ENCODE measurements at regions not wholly inside any gene's neighbourhood (a gene's known extent, or its start where the extent isn't known, plus 50 kb on each side); places are given as distances from the start of the nearest gene placed in this dataset.

DNA sequence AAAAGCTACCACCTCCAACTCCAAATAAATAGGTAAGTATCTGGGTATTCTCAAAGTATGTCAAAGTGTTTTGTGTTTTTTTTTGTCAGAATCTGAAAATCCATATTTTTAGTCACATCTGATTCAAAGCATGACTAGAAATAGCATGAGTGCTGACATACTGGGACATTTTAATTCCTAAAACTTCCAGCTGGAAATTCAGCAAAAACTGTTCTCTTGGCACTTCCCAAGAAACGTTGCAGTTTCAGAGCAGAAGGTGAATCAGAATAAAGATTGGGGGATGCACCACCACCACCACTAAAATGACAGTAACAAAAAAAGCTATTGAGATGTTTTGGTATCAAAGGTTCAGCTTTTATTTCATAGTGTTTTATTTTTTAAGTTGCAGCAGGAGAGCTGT, 724.6 kb upstream of the CELF2 start:
- Histone ChIP-seq H2AFZ (ENCODE audit: control insufficient read depth, low read depth, low read length) (no peak overlapping the region), H3K9me3 (replicated peaks; ENCODE audit: control insufficient read depth, insufficient read depth, low read length) (no peaks in the 10 kb centered on the region), H3K9ac (ENCODE audit: control insufficient read depth, insufficient read depth, low read length) (no peak overlapping the region), H3K4me3 (no peak overlapping the region), H3K36me3 (ENCODE audit: control insufficient read depth in 2 of 2, insufficient read depth in 2 of 2, low read length in 1 of 2) (no peaks in the 10 kb centered on the region), H3K4me2 (ENCODE audit: control insufficient read depth, insufficient read depth) (no peak overlapping the region), H4K20me1 (ENCODE audit: control insufficient read depth, insufficient read depth) (no peaks in the 10 kb centered on the region), H3K27ac (ENCODE audit: control insufficient read depth, insufficient read depth) (no peak overlapping the region), H3K79me2 (ENCODE audit: control insufficient read depth, insufficient read depth, low read length) (no peaks in the 10 kb centered on the region), H3K27me3 (replicated peaks in 1 of 2; ENCODE audit: control insufficient read depth in 2 of 2, insufficient read depth in 2 of 2, low read length in 1 of 2) (no peaks in the 10 kb centered on the region), H3K4me1 (ENCODE audit: control insufficient read depth, insufficient read depth, low read length) (no peaks in the 10 kb centered on the region)
- in situ Hi-C loops (cut with MboI) = no loop called here
- DNase-seq (ENCODE audit: low read depth, low spot score) (no peak), ATAC-seq (no peak), FAIRE-seq (no peak)
- WGBS (ENCODE audit: insufficient coverage, insufficient replicate concordance, low lambda C conversion rate, missing lambda C conversion rate) = 0% methylated on average over 1 of the region's 1 CpG
- no TSS peak for BruUV-seq (replicated peaks)
- ChIA-PET RAD21 (ENCODE audit: unreplicated experiment) (no interaction called here), SMC1A (ENCODE audit: uncharacterized antibody, unreplicated experiment) (interaction anchor here (1.7 kb wide), 1 partner anchor 14 kb away, joined by 3 read pairs; no protein-coding TSS in a partner anchor), POLR2A (no interaction called here), CTCF (no interaction called here)
- intact Hi-C loops (cut with micrococcal nuclease; ENCODE audit: unreplicated experiment) = no loop called here
- TF ChIP-seq, protein P1, sequence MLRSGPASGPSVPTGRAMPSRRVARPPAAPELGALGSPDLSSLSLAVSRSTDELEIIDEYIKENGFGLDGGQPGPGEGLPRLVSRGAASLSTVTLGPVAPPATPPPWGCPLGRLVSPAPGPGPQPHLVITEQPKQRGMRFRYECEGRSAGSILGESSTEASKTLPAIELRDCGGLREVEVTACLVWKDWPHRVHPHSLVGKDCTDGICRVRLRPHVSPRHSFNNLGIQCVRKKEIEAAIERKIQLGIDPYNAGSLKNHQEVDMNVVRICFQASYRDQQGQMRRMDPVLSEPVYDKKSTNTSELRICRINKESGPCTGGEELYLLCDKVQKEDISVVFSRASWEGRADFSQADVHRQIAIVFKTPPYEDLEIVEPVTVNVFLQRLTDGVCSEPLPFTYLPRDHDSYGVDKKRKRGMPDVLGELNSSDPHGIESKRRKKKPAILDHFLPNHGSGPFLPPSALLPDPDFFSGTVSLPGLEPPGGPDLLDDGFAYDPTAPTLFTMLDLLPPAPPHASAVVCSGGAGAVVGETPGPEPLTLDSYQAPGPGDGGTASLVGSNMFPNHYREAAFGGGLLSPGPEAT (IDR thresholded peaks at IDR 0.05; ENCODE audit: low read depth) = no peak
- no peak for TF ChIP-seq ZZZ3 (IDR thresholded peaks at IDR 0.05; ENCODE audit: control insufficient read depth, insufficient read length, low read depth)
- TF ChIP-seq NKRF (conservative IDR thresholded peaks at IDR 0.05) = no peak
- no peak for TF ChIP-seq TBL1XR1 (IDR thresholded peaks at IDR 0.05; ENCODE audit: low read depth, low read length)
- no peak for TF ChIP-seq BACH1 (IDR thresholded peaks at IDR 0.05; ENCODE audit: borderline replicate concordance)
- TF ChIP-seq CBFB (IDR thresholded peaks at IDR 0.05; ENCODE audit: low read depth) = no peak
- TF ChIP-seq IRF3 (IDR thresholded peaks at IDR 0.05) = no peak
- no peak for TF ChIP-seq KLF5 (IDR thresholded peaks at IDR 0.05; ENCODE audit: partially characterized antibody)
- TF ChIP-seq SUZ12 (IDR thresholded peaks at IDR 0.05; ENCODE audit: unreplicated experiment) = no peak
- TF ChIP-seq NR2C1 (IDR thresholded peaks at IDR 0.05) = no peak
- TF ChIP-seq USF1 (IDR thresholded peaks at IDR 0.05; ENCODE audit: borderline replicate concordance, extremely low read length, insufficient read depth, low read depth, low read length) = no peak
- TF ChIP-seq MEF2B (IDR thresholded peaks at IDR 0.05; ENCODE audit: partially characterized antibody, poor library complexity, severe bottlenecking) = no peak
- TF ChIP-seq SRF (IDR thresholded peaks at IDR 0.05; ENCODE audit: low read depth in 2 of 2, low read length in 2 of 2) = no peak
- no peak for TF ChIP-seq E2F8 (IDR thresholded peaks at IDR 0.05; ENCODE audit: low read depth, partially characterized antibody)
- TF ChIP-seq E2F4 (IDR thresholded peaks at IDR 0.05; ENCODE audit: low read depth, low read length) = no peak
